HL-60 (cell line): ENCODE measurements at regions not wholly inside any gene's neighbourhood (a gene's known extent, or its start where the extent isn't known, plus 50 kb on each side); places are given as distances from the start of the nearest gene placed in this dataset.

Source experiments
- DNase-seq, 2 experiments: peaks; one replicate each; pipeline ENCODE4 v3.0.0-alpha.2; 2010 to 2020; ENCODE audit warnings: low read depth in 1 of 2, low spot score in 1 of 2
- H3K27ac ChIP-seq: fragments of 250-450 bp; sonication (Bioruptor Pico); replicated peaks from 2 replicates; pipeline ENCODE4 v1.5.1; 2020; ENCODE audit warnings: mild to moderate bottlenecking, moderate library complexity
- H3K27me3 ChIP-seq: fragments of 250-450 bp; sonication (Bioruptor Pico); 2 replicates; pipeline ENCODE4 v1.5.1; 2021; ENCODE audit warnings: mild to moderate bottlenecking, moderate library complexity; ENCODE audit not compliant: insufficient read depth, poor library complexity, severe bottlenecking
- H3K4me3 ChIP-seq: replicated peaks from 2 replicates; pipeline ENCODE4 v1.5.1; 2011; ENCODE audit warnings: mild to moderate bottlenecking, control low read depth, low read length; ENCODE audit not compliant: insufficient read depth
- GABPA ChIP-seq: IDR thresholded peaks from 2 replicates; pipeline ENCODE4 v1.6.1; 2012; ENCODE audit warnings: low read depth
- POLR2AphosphoS5 ChIP-seq: IDR thresholded peaks from 2 replicates; pipeline ENCODE4 v1.6.1; 2012; ENCODE audit warnings: low read depth
- REST ChIP-seq: IDR thresholded peaks from 2 replicates; pipeline ENCODE4 v1.6.1; 2012; ENCODE audit warnings: low read depth; ENCODE audit not compliant: insufficient replicate concordance
- SPI1 ChIP-seq: IDR thresholded peaks from 2 replicates; pipeline ENCODE4 v1.6.1; 2012; ENCODE audit warnings: low read depth, mild to moderate bottlenecking, borderline replicate concordance
- TF ChIP-seq, protein P1 (sequence below): IDR thresholded peaks from one replicate; pipeline ENCODE4 v1.5.1; 2011; ENCODE audit warnings: low read length, control low read depth, inconsistent platforms; ENCODE audit not compliant: insufficient read depth

- no peaks in the 10 kb centered on the region for H3K27me3 ChIP-seq
- no peak overlapping the region for H3K27ac ChIP-seq
- TF ChIP-seq REST, result no peak
- TF ChIP-seq GABPA, result no peak
- TF ChIP-seq SPI1, result no peak
- no peak for TF ChIP-seq POLR2AphosphoS5
- TF ChIP-seq, protein P1, sequence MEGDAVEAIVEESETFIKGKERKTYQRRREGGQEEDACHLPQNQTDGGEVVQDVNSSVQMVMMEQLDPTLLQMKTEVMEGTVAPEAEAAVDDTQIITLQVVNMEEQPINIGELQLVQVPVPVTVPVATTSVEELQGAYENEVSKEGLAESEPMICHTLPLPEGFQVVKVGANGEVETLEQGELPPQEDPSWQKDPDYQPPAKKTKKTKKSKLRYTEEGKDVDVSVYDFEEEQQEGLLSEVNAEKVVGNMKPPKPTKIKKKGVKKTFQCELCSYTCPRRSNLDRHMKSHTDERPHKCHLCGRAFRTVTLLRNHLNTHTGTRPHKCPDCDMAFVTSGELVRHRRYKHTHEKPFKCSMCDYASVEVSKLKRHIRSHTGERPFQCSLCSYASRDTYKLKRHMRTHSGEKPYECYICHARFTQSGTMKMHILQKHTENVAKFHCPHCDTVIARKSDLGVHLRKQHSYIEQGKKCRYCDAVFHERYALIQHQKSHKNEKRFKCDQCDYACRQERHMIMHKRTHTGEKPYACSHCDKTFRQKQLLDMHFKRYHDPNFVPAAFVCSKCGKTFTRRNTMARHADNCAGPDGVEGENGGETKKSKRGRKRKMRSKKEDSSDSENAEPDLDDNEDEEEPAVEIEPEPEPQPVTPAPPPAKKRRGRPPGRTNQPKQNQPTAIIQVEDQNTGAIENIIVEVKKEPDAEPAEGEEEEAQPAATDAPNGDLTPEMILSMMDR, result no peak
- no peak overlapping the region for H3K4me3 ChIP-seq
- DNase-seq, result no peak
These were observed 634.7 kb upstream of the BOD1L1 start for GRCh38 chr4:14262221-14262620.

DNA sequence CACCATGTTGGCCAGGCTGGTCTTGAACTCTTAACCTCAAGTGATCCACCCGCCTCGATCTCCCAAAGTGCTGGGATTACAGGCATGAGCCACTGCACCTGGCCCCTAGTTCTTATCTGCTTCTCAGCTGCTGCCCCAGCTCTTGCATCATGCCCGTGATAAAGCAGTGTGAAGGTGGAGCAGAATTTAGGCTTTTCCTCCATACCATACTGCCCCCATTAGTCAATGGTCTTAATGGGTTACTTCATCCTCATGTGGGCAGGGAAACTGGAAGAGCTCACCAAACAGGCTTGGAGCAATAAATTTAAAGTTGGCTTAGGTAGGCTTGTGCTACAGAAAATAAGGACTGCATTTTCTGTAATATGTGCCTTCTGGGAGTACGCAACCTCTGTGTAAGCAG, 636.9 kb upstream of the BOD1L1 start:
- no peak for TF ChIP-seq POLR2AphosphoS5
- TF ChIP-seq, protein P1, result no peak
- TF ChIP-seq REST, result no peak
- no peak for TF ChIP-seq SPI1
- TF ChIP-seq GABPA, result no peak
- Histone ChIP-seq H3K4me3 (no peak overlapping the region), H3K27me3 (no peaks in the 10 kb centered on the region), H3K27ac (no peak overlapping the region)
- DNase-seq, result no peak

DNA sequence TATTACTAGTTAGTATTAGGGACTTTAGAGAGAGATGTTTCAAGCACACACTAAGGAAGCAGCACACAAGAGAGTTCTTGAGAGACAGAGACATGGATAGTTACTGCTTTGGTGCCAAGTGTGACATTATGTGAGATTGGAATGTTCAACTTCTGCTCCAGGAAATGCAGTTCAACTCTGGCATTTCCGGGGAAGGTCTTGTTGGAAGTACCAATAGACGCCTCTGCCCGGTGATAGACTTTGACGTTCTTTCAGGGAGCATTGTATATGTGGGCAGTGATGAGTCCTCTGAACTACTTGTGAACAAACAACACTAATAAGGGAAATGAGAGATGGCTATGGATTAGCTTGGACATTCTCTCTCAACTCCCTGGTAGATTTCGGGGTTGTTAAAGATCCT, 638.1 kb upstream of the BOD1L1 start:
- Histone ChIP-seq H3K27ac (no peak overlapping the region), H3K27me3 (no peaks in the 10 kb centered on the region), H3K4me3 (no peak overlapping the region)
- TF ChIP-seq POLR2AphosphoS5 (no peak), SPI1 (no peak), GABPA (no peak), REST (no peak)
- TF ChIP-seq, protein P1, result no peak
- no peak for DNase-seq
